ENCODE measurements at regions not wholly inside any gene's neighbourhood (a gene's known extent, or its start where the extent isn't known, plus 50 kb on each side); places are given as distances from the start of the nearest gene placed in this dataset.

DNA sequence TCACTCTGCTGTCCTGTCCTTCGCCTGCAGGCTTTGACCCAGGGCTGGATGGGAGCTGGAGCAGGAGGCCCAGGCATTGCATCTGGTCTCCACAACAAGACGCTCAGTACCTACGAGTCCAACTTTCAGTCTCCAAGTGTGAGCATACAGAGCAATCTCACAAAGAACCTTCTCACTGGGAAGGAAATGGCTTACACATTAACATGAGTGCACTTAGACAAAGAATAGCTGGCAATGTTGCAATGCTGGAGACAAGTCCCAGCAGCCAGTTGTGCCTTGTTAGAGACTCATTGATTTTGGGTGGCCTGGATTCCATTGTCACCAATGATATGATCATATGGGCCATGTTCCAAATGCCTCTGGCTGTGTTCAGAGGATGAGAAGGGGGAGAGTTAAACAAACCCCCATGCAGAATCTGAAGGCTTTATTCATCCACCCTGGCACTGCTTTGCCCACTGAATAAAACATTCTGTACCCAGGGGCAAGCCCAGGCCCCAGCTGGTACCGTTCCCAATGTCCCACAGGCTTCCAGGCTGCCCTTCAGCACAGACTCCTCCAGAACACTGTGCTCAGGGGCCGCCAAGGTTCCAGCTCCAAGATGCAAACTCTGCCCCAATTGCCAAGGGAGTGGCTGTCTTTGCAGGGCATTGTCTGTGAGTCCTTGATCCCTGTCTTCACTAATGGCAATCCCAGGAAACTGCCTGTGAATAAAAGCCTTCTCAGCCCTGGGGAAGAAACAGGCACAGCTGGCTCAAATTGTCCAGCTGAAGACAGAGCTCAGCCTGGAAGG lies 185.5 kb downstream of the HSD17B3 start:
- TF ChIP-seq NRF1 (IDR thresholded peaks at IDR 0.05; ENCODE audit: low read depth, low read length) (no peak), CEBPB (IDR thresholded peaks at IDR 0.05; ENCODE audit: low read depth, low read length) (no peak), SUZ12 (IDR thresholded peaks at IDR 0.05; ENCODE audit: low read length) (no peak), HDAC6 (IDR thresholded peaks at IDR 0.05; ENCODE audit: low read depth, low read length) (no peak), EP300 (IDR thresholded peaks at IDR 0.05; ENCODE audit: borderline replicate concordance in 1 of 2, low read depth in 2 of 2, low read length in 2 of 2) (no peak), RXRA (IDR thresholded peaks at IDR 0.05; ENCODE audit: insufficient read depth, low read depth, low read length) (no peak)
- TF ChIP-seq, protein P1, sequence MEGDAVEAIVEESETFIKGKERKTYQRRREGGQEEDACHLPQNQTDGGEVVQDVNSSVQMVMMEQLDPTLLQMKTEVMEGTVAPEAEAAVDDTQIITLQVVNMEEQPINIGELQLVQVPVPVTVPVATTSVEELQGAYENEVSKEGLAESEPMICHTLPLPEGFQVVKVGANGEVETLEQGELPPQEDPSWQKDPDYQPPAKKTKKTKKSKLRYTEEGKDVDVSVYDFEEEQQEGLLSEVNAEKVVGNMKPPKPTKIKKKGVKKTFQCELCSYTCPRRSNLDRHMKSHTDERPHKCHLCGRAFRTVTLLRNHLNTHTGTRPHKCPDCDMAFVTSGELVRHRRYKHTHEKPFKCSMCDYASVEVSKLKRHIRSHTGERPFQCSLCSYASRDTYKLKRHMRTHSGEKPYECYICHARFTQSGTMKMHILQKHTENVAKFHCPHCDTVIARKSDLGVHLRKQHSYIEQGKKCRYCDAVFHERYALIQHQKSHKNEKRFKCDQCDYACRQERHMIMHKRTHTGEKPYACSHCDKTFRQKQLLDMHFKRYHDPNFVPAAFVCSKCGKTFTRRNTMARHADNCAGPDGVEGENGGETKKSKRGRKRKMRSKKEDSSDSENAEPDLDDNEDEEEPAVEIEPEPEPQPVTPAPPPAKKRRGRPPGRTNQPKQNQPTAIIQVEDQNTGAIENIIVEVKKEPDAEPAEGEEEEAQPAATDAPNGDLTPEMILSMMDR (IDR thresholded peaks at IDR 0.05; ENCODE audit: control extremely low read depth in 1 of 3, insufficient read depth in 1 of 3, low read depth in 1 of 3, low read length in 3 of 3): no peak
